ENCODE measurements at regions not wholly inside any gene's neighbourhood (a gene's known extent, or its start where the extent isn't known, plus 50 kb on each side); places are given as distances from the start of the nearest gene placed in this dataset.

DNA sequence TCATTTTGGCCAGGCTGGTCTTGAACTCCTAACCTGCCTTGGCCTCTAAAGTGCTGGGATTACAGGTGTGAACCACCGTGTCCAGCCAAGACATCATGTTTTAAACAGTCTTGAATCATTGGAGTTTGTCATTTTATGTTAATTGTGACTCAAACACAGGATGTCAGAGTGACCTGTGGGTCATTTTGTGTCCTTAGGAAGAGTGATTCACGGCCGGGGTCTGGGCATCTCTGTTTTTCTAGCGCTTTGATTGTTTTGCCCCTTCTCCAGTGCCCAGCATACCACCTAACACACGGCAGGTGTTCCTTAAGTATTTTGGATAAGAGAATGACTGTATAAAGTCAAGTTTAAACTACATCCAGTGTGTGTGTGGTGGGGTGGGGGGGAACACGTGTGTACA is 183.7 kb upstream of the KLF6 start:
- CTCF ChIA-PET: no interaction called here
- DNase-seq (ENCODE audit: low spot score) (no peak), ATAC-seq (no peak)
- 0 out of 2 replicates have a peak, but pooled peaks cover 5% of the 10 kb centered on the region for H3K4me1 Mint-ChIP-seq
- POLR2A ChIA-PET: no interaction called here
- H3K4me3 Mint-ChIP-seq: no peak overlapping the region
- TF ChIP-seq, protein P1, sequence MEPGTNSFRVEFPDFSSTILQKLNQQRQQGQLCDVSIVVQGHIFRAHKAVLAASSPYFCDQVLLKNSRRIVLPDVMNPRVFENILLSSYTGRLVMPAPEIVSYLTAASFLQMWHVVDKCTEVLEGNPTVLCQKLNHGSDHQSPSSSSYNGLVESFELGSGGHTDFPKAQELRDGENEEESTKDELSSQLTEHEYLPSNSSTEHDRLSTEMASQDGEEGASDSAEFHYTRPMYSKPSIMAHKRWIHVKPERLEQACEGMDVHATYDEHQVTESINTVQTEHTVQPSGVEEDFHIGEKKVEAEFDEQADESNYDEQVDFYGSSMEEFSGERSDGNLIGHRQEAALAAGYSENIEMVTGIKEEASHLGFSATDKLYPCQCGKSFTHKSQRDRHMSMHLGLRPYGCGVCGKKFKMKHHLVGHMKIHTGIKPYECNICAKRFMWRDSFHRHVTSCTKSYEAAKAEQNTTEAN (CRISPR knock-in tag; IDR thresholded peaks at IDR 0.05): no peak
- TF ChIP-seq, protein P2, sequence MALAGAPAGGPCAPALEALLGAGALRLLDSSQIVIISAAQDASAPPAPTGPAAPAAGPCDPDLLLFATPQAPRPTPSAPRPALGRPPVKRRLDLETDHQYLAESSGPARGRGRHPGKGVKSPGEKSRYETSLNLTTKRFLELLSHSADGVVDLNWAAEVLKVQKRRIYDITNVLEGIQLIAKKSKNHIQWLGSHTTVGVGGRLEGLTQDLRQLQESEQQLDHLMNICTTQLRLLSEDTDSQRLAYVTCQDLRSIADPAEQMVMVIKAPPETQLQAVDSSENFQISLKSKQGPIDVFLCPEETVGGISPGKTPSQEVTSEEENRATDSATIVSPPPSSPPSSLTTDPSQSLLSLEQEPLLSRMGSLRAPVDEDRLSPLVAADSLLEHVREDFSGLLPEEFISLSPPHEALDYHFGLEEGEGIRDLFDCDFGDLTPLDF (CRISPR knock-in tag; IDR thresholded peaks at IDR 0.05): no peak
- no peak for TF ChIP-seq JUN (CRISPR knock-in tag; IDR thresholded peaks at IDR 0.05)
- no peak for TF ChIP-seq SP1 (CRISPR knock-in tag; conservative IDR thresholded peaks at IDR 0.05)
- no peak for TF ChIP-seq SMAD3 (CRISPR knock-in tag; IDR thresholded peaks at IDR 0.05; ENCODE audit: borderline replicate concordance)
- no peak for TF ChIP-seq CBFB (CRISPR knock-in tag; IDR thresholded peaks at IDR 0.05; ENCODE audit: low read depth)
- no peak for TF ChIP-seq ZNF416 (CRISPR knock-in tag; IDR thresholded peaks at IDR 0.05)
- TF ChIP-seq, protein P3, sequence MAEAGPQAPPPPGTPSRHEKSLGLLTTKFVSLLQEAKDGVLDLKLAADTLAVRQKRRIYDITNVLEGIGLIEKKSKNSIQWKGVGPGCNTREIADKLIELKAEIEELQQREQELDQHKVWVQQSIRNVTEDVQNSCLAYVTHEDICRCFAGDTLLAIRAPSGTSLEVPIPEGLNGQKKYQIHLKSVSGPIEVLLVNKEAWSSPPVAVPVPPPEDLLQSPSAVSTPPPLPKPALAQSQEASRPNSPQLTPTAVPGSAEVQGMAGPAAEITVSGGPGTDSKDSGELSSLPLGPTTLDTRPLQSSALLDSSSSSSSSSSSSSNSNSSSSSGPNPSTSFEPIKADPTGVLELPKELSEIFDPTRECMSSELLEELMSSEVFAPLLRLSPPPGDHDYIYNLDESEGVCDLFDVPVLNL (CRISPR knock-in tag; IDR thresholded peaks at IDR 0.05; ENCODE audit: borderline replicate concordance, low read depth): no peak
- TF ChIP-seq ZNF671 (CRISPR knock-in tag; IDR thresholded peaks at IDR 0.05): no peak
- no peak for TF ChIP-seq HMGA2 (CRISPR knock-in tag; IDR thresholded peaks at IDR 0.05)
- TF ChIP-seq, protein P4, sequence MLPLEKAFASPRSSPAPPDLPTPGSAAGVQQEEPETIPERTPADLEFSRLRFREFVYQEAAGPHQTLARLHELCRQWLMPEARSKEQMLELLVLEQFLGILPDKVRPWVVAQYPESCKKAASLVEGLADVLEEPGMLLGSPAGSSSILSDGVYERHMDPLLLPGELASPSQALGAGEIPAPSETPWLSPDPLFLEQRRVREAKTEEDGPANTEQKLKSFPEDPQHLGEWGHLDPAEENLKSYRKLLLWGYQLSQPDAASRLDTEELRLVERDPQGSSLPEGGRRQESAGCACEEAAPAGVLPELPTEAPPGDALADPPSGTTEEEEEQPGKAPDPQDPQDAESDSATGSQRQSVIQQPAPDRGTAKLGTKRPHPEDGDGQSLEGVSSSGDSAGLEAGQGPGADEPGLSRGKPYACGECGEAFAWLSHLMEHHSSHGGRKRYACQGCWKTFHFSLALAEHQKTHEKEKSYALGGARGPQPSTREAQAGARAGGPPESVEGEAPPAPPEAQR (CRISPR knock-in tag; IDR thresholded peaks at IDR 0.05): no peak
- H3K27ac Mint-ChIP-seq: no peak overlapping the region
- peaks cover 4% of the 10 kb centered on the region for H3K9me3 Mint-ChIP-seq
- no peaks in the 10 kb centered on the region for H3K27me3 Mint-ChIP-seq (ENCODE audit: low read depth)
- no peaks in the 10 kb centered on the region for H3K36me3 Mint-ChIP-seq

DNA sequence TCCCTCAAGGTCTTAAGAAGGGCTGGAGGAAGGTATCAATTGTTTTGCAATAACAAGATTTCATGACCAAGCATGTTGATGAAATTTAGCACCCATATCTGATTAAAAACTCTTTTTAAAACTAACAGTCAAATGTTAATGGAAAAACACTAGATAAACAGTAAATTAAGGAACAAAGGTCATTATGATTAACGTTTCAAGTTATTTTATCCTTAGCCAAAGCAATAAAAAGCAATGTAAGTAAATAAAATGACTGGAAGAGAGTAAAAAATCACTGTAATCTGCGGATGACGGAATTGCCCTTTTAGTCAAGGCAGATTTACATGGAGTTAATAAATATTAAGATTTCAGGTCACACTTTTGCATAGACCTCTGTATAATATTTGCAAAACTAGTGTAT is 179.5 kb upstream of the KLF6 start:
- Mint-ChIP-seq H3K27ac (no peak overlapping the region), H3K9me3 (peaks cover 4% of the 10 kb centered on the region), H3K36me3 (no peaks in the 10 kb centered on the region), H3K27me3 (ENCODE audit: low read depth) (no peaks in the 10 kb centered on the region), H3K4me3 (no peak overlapping the region), H3K4me1 (peaks cover 25% of the 10 kb centered on the region)
- POLR2A ChIA-PET: no interaction called here
- CTCF ChIA-PET: no interaction called here
- DNase-seq (ENCODE audit: low spot score): no peak
- TF ChIP-seq IRF2 (CRISPR knock-in tag; IDR thresholded peaks at IDR 0.05; ENCODE audit: borderline replicate concordance, low read depth) (no peak), ETV6 (CRISPR knock-in tag; IDR thresholded peaks at IDR 0.05) (no peak), SP1 (CRISPR knock-in tag; conservative IDR thresholded peaks at IDR 0.05) (no peak), JAZF1 (CRISPR knock-in tag; IDR thresholded peaks at IDR 0.05) (no peak), NFYB (CRISPR knock-in tag; conservative IDR thresholded peaks at IDR 0.05; ENCODE audit: low read depth) (no peak), CREM (CRISPR knock-in tag; IDR thresholded peaks at IDR 0.05) (no peak)
- TF ChIP-seq, protein P5, sequence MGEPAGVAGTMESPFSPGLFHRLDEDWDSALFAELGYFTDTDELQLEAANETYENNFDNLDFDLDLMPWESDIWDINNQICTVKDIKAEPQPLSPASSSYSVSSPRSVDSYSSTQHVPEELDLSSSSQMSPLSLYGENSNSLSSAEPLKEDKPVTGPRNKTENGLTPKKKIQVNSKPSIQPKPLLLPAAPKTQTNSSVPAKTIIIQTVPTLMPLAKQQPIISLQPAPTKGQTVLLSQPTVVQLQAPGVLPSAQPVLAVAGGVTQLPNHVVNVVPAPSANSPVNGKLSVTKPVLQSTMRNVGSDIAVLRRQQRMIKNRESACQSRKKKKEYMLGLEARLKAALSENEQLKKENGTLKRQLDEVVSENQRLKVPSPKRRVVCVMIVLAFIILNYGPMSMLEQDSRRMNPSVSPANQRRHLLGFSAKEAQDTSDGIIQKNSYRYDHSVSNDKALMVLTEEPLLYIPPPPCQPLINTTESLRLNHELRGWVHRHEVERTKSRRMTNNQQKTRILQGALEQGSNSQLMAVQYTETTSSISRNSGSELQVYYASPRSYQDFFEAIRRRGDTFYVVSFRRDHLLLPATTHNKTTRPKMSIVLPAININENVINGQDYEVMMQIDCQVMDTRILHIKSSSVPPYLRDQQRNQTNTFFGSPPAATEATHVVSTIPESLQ (CRISPR knock-in tag; IDR thresholded peaks at IDR 0.05): no peak
- TF ChIP-seq, protein P6, sequence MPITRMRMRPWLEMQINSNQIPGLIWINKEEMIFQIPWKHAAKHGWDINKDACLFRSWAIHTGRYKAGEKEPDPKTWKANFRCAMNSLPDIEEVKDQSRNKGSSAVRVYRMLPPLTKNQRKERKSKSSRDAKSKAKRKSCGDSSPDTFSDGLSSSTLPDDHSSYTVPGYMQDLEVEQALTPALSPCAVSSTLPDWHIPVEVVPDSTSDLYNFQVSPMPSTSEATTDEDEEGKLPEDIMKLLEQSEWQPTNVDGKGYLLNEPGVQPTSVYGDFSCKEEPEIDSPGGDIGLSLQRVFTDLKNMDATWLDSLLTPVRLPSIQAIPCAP (CRISPR knock-in tag; IDR thresholded peaks at IDR 0.05): no peak
- TF ChIP-seq, protein P7, sequence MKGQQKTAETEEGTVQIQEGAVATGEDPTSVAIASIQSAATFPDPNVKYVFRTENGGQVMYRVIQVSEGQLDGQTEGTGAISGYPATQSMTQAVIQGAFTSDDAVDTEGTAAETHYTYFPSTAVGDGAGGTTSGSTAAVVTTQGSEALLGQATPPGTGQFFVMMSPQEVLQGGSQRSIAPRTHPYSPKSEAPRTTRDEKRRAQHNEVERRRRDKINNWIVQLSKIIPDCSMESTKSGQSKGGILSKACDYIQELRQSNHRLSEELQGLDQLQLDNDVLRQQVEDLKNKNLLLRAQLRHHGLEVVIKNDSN (CRISPR knock-in tag; IDR thresholded peaks at IDR 0.05): no peak
- TF ChIP-seq, protein P8, sequence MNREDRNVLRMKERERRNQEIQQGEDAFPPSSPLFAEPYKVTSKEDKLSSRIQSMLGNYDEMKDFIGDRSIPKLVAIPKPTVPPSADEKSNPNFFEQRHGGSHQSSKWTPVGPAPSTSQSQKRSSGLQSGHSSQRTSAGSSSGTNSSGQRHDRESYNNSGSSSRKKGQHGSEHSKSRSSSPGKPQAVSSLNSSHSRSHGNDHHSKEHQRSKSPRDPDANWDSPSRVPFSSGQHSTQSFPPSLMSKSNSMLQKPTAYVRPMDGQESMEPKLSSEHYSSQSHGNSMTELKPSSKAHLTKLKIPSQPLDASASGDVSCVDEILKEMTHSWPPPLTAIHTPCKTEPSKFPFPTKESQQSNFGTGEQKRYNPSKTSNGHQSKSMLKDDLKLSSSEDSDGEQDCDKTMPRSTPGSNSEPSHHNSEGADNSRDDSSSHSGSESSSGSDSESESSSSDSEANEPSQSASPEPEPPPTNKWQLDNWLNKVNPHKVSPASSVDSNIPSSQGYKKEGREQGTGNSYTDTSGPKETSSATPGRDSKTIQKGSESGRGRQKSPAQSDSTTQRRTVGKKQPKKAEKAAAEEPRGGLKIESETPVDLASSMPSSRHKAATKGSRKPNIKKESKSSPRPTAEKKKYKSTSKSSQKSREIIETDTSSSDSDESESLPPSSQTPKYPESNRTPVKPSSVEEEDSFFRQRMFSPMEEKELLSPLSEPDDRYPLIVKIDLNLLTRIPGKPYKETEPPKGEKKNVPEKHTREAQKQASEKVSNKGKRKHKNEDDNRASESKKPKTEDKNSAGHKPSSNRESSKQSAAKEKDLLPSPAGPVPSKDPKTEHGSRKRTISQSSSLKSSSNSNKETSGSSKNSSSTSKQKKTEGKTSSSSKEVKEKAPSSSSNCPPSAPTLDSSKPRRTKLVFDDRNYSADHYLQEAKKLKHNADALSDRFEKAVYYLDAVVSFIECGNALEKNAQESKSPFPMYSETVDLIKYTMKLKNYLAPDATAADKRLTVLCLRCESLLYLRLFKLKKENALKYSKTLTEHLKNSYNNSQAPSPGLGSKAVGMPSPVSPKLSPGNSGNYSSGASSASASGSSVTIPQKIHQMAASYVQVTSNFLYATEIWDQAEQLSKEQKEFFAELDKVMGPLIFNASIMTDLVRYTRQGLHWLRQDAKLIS (CRISPR knock-in tag; IDR thresholded peaks at IDR 0.05; ENCODE audit: borderline replicate concordance): no peak
- no peak for ATAC-seq
